HEK293 (cell line): ENCODE measurements at regions not wholly inside any gene's neighbourhood (a gene's known extent, or its start where the extent isn't known, plus 50 kb on each side); places are given as distances from the start of the nearest gene placed in this dataset.

Experiments
- CTCF ChIA-PET: fragments of 350-600 bp; formaldehyde crosslinking; extraction: SDS; loops from one replicate; lab custom pipeline; 2021; ENCODE audit warnings: antibody characterized with exemption; lab: Yijun Ruan, JAX
- POLR2A ChIA-PET: fragments of 300-600 bp; formaldehyde crosslinking; extraction: SDS; loops from one replicate; lab custom pipeline; 2020; ENCODE audit warnings: antibody characterized with exemption, inconsistent platforms; lab: Yijun Ruan, JAX
- H3K27ac ChIP-seq: fragments of 200-500 bp; sonication (Bioruptor generic); 2 replicates; pipeline ENCODE4 v1.5.1; 2014; ENCODE audit warnings: low read depth, low read length, control low read depth, inconsistent platforms; ENCODE audit errors: extremely low read depth
- H3K36me3 ChIP-seq, 2 experiments: fragments of 200-500 bp in 1 of 2; sonication (Bioruptor generic) in 1 of 2; 1 replicate in 1 of 2; 2 replicates in 1 of 2; pipeline ENCODE4 v1.5.1; 2014 to 2017; ENCODE audit warnings: inconsistent platforms in 2 of 2, low read length in 2 of 2; ENCODE audit not compliant: control insufficient read depth in 2 of 2, insufficient read depth in 1 of 2
- H3K4me1 ChIP-seq: fragments of 200-500 bp; sonication (Bioruptor generic); 2 replicates; pipeline ENCODE4 v1.5.1; 2014; ENCODE audit warnings: mild to moderate bottlenecking, low read length, inconsistent platforms; ENCODE audit not compliant: control insufficient read depth, insufficient read depth
- H3K4me3 ChIP-seq: 2 replicates; pipeline ENCODE4 v1.5.1; 2011; ENCODE audit warnings: low read depth, mild to moderate bottlenecking, control low read depth, low read length, moderate library complexity
- H3K9me3 ChIP-seq: fragments of 200-500 bp; sonication (Bioruptor generic); 2 replicates; pipeline ENCODE4 v1.5.1; 2014; ENCODE audit warnings: low read depth, low read length, inconsistent platforms; ENCODE audit not compliant: control insufficient read depth, insufficient read depth
- IKZF3 ChIP-seq: fragments of 450-650 bp; IDR thresholded peaks from 2 replicates; pipeline ENCODE4 v1.5.0; 2018; ENCODE audit warnings: missing biosample characterization, mild to moderate bottlenecking, missing genetic modification characterization, moderate library complexity
- PRDM2 ChIP-seq: fragments of 450-650 bp; formaldehyde crosslinking; IDR thresholded peaks from 2 replicates; pipeline ENCODE4 v1.5.1; 2016; ENCODE audit warnings: missing biosample characterization, missing genetic modification characterization, borderline replicate concordance
- PRDM6 ChIP-seq: fragments of 450-650 bp; formaldehyde crosslinking; IDR thresholded peaks from 2 replicates; pipeline ENCODE4 v1.5.1; 2017; ENCODE audit warnings: missing biosample characterization, missing genetic modification characterization
- REPIN1 ChIP-seq: fragments of 450-650 bp; formaldehyde crosslinking; IDR thresholded peaks from 2 replicates; pipeline ENCODE4 v1.5.1; 2017; ENCODE audit warnings: missing biosample characterization, missing genetic modification characterization, low read depth
- SETDB1 ChIP-seq: IDR thresholded peaks from one replicate; pipeline ENCODE4 v1.6.1; 2017; ENCODE audit warnings: mild to moderate bottlenecking, low read length, moderate library complexity, mixed read lengths; ENCODE audit not compliant: insufficient read length
- SP3 ChIP-seq: fragments of 450-650 bp; formaldehyde crosslinking; IDR thresholded peaks from 2 replicates; pipeline ENCODE4 v1.5.1; 2016; ENCODE audit warnings: missing biosample characterization, missing genetic modification characterization
- TCF7L2 ChIP-seq: IDR thresholded peaks from 2 replicates; pipeline ENCODE4 v1.6.1; 2011; ENCODE audit warnings: low read depth, mild to moderate bottlenecking, inconsistent platforms, low read length, moderate library complexity, borderline replicate concordance
- ZBTB44 ChIP-seq: fragments of 450-650 bp; IDR thresholded peaks from 2 replicates; pipeline ENCODE4 v1.5.1; 2018; ENCODE audit warnings: missing biosample characterization, mild to moderate bottlenecking, missing genetic modification characterization
- ZBTB8A ChIP-seq: fragments of 450-650 bp; formaldehyde crosslinking; IDR thresholded peaks from 2 replicates; pipeline ENCODE4 v1.5.1; 2016; ENCODE audit warnings: missing biosample characterization, missing genetic modification characterization
- ZFP37 ChIP-seq: fragments of 450-650 bp; formaldehyde crosslinking; IDR thresholded peaks from 2 replicates; pipeline ENCODE4 v1.5.1; 2016; ENCODE audit warnings: missing biosample characterization, missing genetic modification characterization
- ZNF133 ChIP-seq: fragments of 450-650 bp; formaldehyde crosslinking; IDR thresholded peaks from 2 replicates; pipeline ENCODE4 v1.5.1; 2016; ENCODE audit warnings: missing biosample characterization, missing genetic modification characterization
- ZNF214 ChIP-seq: fragments of 450-650 bp; formaldehyde crosslinking; IDR thresholded peaks from 2 replicates; pipeline ENCODE4 v1.5.1; 2017; ENCODE audit warnings: missing biosample characterization, mild to moderate bottlenecking, missing genetic modification characterization, borderline replicate concordance
- ZNF26 ChIP-seq: fragments of 450-650 bp; formaldehyde crosslinking; IDR thresholded peaks from 2 replicates; pipeline ENCODE4 v1.5.1; 2016; ENCODE audit warnings: missing biosample characterization, missing genetic modification characterization
- ZNF292 ChIP-seq: fragments of 450-650 bp; formaldehyde crosslinking; IDR thresholded peaks from 2 replicates; pipeline ENCODE4 v1.5.1; 2016; ENCODE audit warnings: low read depth, missing biosample characterization, missing genetic modification characterization, borderline replicate concordance
- ZNF350 ChIP-seq: fragments of 450-650 bp; formaldehyde crosslinking; IDR thresholded peaks from 2 replicates; pipeline ENCODE4 v1.5.0; 2017; ENCODE audit warnings: missing biosample characterization, mild to moderate bottlenecking, missing genetic modification characterization
- ZNF404 ChIP-seq: fragments of 450-650 bp; formaldehyde crosslinking; IDR thresholded peaks from 2 replicates; pipeline ENCODE4 v1.5.1; 2017; ENCODE audit warnings: missing biosample characterization, missing genetic modification characterization
- ZNF600 ChIP-seq: fragments of 450-650 bp; formaldehyde crosslinking; IDR thresholded peaks from 2 replicates; pipeline ENCODE4 v1.5.1; 2016; ENCODE audit warnings: missing biosample characterization, missing genetic modification characterization
- ZNF629 ChIP-seq: fragments of 450-650 bp; formaldehyde crosslinking; IDR thresholded peaks from 2 replicates; pipeline ENCODE4 v1.5.1; 2017; ENCODE audit warnings: missing biosample characterization, missing genetic modification characterization
- ZNF707 ChIP-seq: fragments of 450-650 bp; formaldehyde crosslinking; IDR thresholded peaks from 2 replicates; pipeline ENCODE4 v1.5.1; 2016; ENCODE audit warnings: missing biosample characterization, missing genetic modification characterization
- ZNF837 ChIP-seq: fragments of 450-650 bp; formaldehyde crosslinking; IDR thresholded peaks from 2 replicates; pipeline ENCODE4 v1.5.1; 2016; ENCODE audit warnings: missing biosample characterization, missing genetic modification characterization
- ZNF843 ChIP-seq: fragments of 450-650 bp; formaldehyde crosslinking; IDR thresholded peaks from 2 replicates; pipeline ENCODE4 v1.5.1; 2016; ENCODE audit warnings: missing biosample characterization, missing genetic modification characterization

- no peak for TF ChIP-seq PRDM2 (tag by site-specific recombination)
- no peak for TF ChIP-seq ZNF843 (tag by site-specific recombination)
- TF ChIP-seq ZNF600 (tag by site-specific recombination) = no peak
- TF ChIP-seq SP3 (tag by site-specific recombination) = no peak
- no peak for TF ChIP-seq ZNF350 (tag by site-specific recombination)
- no peak for TF ChIP-seq ZNF26
Observed at GRCh38 chr3:167899093-167899492, 163.6 kb downstream of the SERPINI1 start (continued).

GRCh38 chr3:167898091-167898490 is 162.6 kb downstream of the SERPINI1 start:
- CTCF ChIA-PET = no interaction called here
- H3K27ac ChIP-seq = no peak overlapping the region
- H3K9me3 ChIP-seq = no peaks in the 10 kb centered on the region
- POLR2A ChIA-PET = no interaction called here
- H3K36me3 ChIP-seq = no peaks in the 10 kb centered on the region
- H3K4me1 ChIP-seq = no peaks in the 10 kb centered on the region
- no peak overlapping the region for H3K4me3 ChIP-seq
- TF ChIP-seq SETDB1 (peak; percentile 43), ZNF629 (tag by site-specific recombination) (no peak), ZNF133 (peak; percentile 91), PRDM6 (tag by site-specific recombination) (no peak)

GRCh38 chr3:167895684-167896083 is 160.2 kb downstream of the SERPINI1 start:
- H3K4me1 ChIP-seq = no peaks in the 10 kb centered on the region
- no peaks in the 10 kb centered on the region for H3K36me3 ChIP-seq
- H3K9me3 ChIP-seq = no peaks in the 10 kb centered on the region
- ChIA-PET POLR2A (no interaction called here), CTCF (interaction anchor here (1.1 to 1.2 kb wide), 2 partner anchors 13 to 14 kb away, joined by 3 to 4 read pairs; no protein-coding TSS in a partner anchor)
- no peak overlapping the region for H3K27ac ChIP-seq
- no peak overlapping the region for H3K4me3 ChIP-seq
- no peak for TF ChIP-seq ZNF600 (tag by site-specific recombination)
- no peak for TF ChIP-seq TCF7L2
- no peak for TF ChIP-seq ZNF404 (tag by site-specific recombination)
- TF ChIP-seq ZNF292 (tag by site-specific recombination) = no peak
- no peak for TF ChIP-seq ZNF707 (tag by site-specific recombination)
- no peak for TF ChIP-seq ZNF629 (tag by site-specific recombination)
- no peak for TF ChIP-seq ZBTB8A
- TF ChIP-seq IKZF3 (tag by site-specific recombination) = no peak
- TF ChIP-seq REPIN1 = no peak
- TF ChIP-seq ZNF837 (tag by site-specific recombination) = no peak
- no peak for TF ChIP-seq SP3 (tag by site-specific recombination)
- TF ChIP-seq ZFP37 (tag by site-specific recombination) = no peak
- TF ChIP-seq ZNF350 (tag by site-specific recombination) = no peak
- TF ChIP-seq ZNF214 (tag by site-specific recombination) = no peak
- TF ChIP-seq ZBTB44 (tag by site-specific recombination) = no peak
